HS-27A (cell line): ENCODE measurements at regions not wholly inside any gene's neighbourhood (a gene's known extent, or its start where the extent isn't known, plus 50 kb on each side); places are given as distances from the start of the nearest gene placed in this dataset.
"Not testable (repeated sequence)": the region's sequence is repeated elsewhere in the genome, so short reads cannot be mapped to it uniquely, and the experiment has no call there.

Experiments
- DNase-seq: peaks from one replicate; pipeline ENCODE4 v3.0.0-alpha.2; 2012; ENCODE audit warnings: low read depth, missing footprints

GRCh38 chr20:47985092-47985850 is 200.0 kb upstream of the SULF2 start:
- no peak for DNase-seq

GRCh38 chr20:47984437-47984836 is 199.2 kb upstream of the SULF2 start:
- DNase-seq = no peak

- not testable (repeated sequence) for DNase-seq
Observed at GRCh38 chr20:47983642-47984041, 198.4 kb upstream of the SULF2 start.

- no peak for DNase-seq
Observed at GRCh38 chr20:47982574-47983360, 197.5 kb upstream of the SULF2 start.

GRCh38 chr20:47981222-47981621 is 195.9 kb upstream of the SULF2 start:
- DNase-seq = no peak

- DNase-seq = no peak
Observed at GRCh38 chr20:47980336-47981177, 195.3 kb upstream of the SULF2 start.

- DNase-seq = not testable (repeated sequence)
Observed at GRCh38 chr20:47979361-47980095, 194.2 kb upstream of the SULF2 start.

GRCh38 chr20:47978428-47979120 is 193.3 kb upstream of the SULF2 start:
- not testable (repeated sequence) for DNase-seq

- DNase-seq = not testable (repeated sequence)
Observed at GRCh38 chr20:47977789-47978252, 192.5 kb upstream of the SULF2 start.

- DNase-seq = not testable (repeated sequence)
Observed at GRCh38 chr20:47977017-47977788, 191.9 kb upstream of the SULF2 start.

- no peak for DNase-seq
Observed at GRCh38 chr20:47974234-47974878, 189.1 kb upstream of the SULF2 start.

- no peak for DNase-seq
Observed at GRCh38 chr20:47973519-47974233, 188.4 kb upstream of the SULF2 start.

GRCh38 chr20:47972916-47973309 is 187.6 kb upstream of the SULF2 start:
- DNase-seq = no peak

GRCh38 chr20:47972297-47972915 is 187.1 kb upstream of the SULF2 start:
- not testable (repeated sequence) for DNase-seq

GRCh38 chr20:47971058-47971791 is 185.9 kb upstream of the SULF2 start:
- no peak for DNase-seq

- no peak for DNase-seq
Observed at GRCh38 chr20:47970282-47970903, 185.1 kb upstream of the SULF2 start.

- no peak for DNase-seq
Observed at GRCh38 chr20:47969426-47969825, 184.1 kb upstream of the SULF2 start.
